DLD1 (cell line): ENCODE measurements at regions not wholly inside any gene's neighbourhood (a gene's known extent, or its start where the extent isn't known, plus 50 kb on each side); places are given as distances from the start of the nearest gene placed in this dataset.

Experiments used
- in situ Hi-C: cut with HindIII; loops from 2 replicates; pipeline ENCODE4 v1.10.0; 2017; ENCODE audit warnings: low sequenced_read_pairs

DNA sequence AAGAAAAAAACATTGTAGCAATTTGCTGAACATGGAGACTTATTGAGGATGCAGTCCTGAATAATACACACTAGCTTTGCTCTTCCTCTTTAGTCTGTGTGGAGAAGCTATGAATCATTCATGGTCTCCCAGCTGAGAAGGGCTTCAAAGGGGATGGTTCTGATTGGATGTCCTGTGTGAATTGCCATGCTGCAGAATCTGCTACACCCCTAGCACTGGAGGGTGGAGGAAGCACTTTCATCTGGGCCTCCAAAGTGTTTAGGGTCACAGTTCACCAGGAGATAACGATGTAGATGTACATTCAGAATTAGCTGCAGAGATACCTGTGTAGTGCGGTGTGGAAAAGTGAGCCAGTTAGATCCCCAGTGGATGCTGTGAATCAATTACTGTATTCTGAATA lies 321.1 kb upstream of the EDNRB start:
- in situ Hi-C loops = no loop called here

GRCh38 chr13:78238911-78239310 lies 320.3 kb upstream of the EDNRB start:
- in situ Hi-C loops = no loop called here

- in situ Hi-C loops = no loop called here
Measured at GRCh38 chr13:78228940-78229339, 310.3 kb upstream of the EDNRB start.

- in situ Hi-C loops = no loop called here
Measured at GRCh38 chr13:78228211-78228610, 309.6 kb upstream of the EDNRB start.

- in situ Hi-C loops = no loop called here
Measured at GRCh38 chr13:78227709-78228108, 309.1 kb upstream of the EDNRB start.

- in situ Hi-C loops = no loop called here
Measured at GRCh38 chr13:78215458-78216108, 297.0 kb upstream of the EDNRB start.

- in situ Hi-C loops = no loop called here
Measured at GRCh38 chr13:78201411-78201810, 282.8 kb upstream of the EDNRB start.

GRCh38 chr13:78198821-78199220 lies 280.2 kb upstream of the EDNRB start:
- in situ Hi-C loops = no loop called here

GRCh38 chr13:78198419-78198818 lies 279.8 kb upstream of the EDNRB start:
- in situ Hi-C loops = no loop called here

GRCh38 chr13:78197231-78197630 lies 278.6 kb upstream of the EDNRB start:
- in situ Hi-C loops = no loop called here

- in situ Hi-C loops = no loop called here
Measured at GRCh38 chr13:78194904-78195639, 276.4 kb upstream of the EDNRB start.

DNA sequence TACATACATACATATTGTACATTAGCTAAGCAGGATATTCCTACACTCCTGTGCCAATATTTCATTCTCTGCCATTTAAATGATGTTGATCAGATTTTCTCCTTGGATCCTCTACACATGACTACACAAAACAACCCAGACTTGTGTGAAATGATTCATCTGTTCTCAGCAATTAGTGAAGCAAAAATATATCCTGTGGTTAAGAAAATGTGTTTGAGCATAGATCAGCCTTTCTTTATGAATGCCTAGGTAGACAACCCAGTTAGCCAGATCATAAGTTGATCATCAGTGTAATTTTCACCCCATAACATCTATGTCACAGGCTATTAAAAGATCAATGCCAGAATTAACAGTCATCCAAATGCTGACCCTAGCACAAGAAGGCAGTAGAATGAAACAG lies 275.2 kb upstream of the EDNRB start:
- in situ Hi-C loops = no loop called here

DNA sequence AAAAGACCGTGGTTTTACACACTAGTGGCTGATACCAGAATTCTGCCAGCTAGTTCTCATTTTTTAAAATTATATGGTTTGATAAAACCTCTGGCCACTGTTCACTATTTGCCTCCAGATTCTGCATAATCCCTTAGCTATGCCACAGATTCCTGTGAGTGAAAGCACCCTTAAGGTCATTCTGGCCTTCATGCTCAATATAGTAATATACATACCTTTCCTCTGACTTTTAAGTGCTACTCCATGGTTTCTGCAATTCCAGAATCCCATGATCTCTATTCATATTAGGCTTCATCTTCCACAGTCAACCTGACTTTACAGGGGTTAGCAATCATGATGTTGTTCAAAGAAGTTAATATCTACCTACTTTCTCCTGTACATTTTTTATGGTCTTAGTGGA lies 274.1 kb upstream of the EDNRB start:
- in situ Hi-C loops = no loop called here

- in situ Hi-C loops = no loop called here
Measured at GRCh38 chr13:78190296-78190695, 271.7 kb upstream of the EDNRB start.

- in situ Hi-C loops = no loop called here
Measured at GRCh38 chr13:78187781-78188180, 269.1 kb upstream of the EDNRB start.

GRCh38 chr13:78185700-78186099 lies 267.1 kb upstream of the EDNRB start:
- in situ Hi-C loops = no loop called here

- in situ Hi-C loops = no loop called here
Measured at GRCh38 chr13:78183732-78184131, 265.1 kb upstream of the EDNRB start.

GRCh38 chr13:78182813-78183212 lies 264.2 kb upstream of the EDNRB start:
- in situ Hi-C loops = no loop called here

- in situ Hi-C loops = no loop called here
Measured at GRCh38 chr13:78177306-78177705, 258.7 kb upstream of the EDNRB start.

DNA sequence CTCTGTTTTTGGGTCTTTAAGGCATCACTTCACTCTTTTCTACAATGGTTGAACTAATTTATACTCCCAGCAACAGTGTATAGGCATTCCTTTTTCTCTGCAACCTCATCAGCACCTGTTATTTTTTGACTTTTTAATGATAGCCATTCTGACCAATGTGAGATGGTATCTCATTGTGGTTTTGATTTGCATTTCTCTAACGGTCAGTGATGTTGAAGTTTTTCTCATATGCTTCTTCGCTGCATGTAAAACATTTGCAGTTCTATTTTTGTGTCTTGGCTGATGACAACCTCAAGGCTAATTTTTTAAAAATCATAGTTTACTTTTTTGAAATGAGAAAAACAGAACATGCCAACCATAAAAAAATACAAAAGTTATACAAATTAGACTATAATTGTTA lies 258.2 kb upstream of the EDNRB start:
- in situ Hi-C loops = no loop called here

- in situ Hi-C loops = no loop called here
Measured at GRCh38 chr13:78169386-78169785, 250.8 kb upstream of the EDNRB start.

DNA sequence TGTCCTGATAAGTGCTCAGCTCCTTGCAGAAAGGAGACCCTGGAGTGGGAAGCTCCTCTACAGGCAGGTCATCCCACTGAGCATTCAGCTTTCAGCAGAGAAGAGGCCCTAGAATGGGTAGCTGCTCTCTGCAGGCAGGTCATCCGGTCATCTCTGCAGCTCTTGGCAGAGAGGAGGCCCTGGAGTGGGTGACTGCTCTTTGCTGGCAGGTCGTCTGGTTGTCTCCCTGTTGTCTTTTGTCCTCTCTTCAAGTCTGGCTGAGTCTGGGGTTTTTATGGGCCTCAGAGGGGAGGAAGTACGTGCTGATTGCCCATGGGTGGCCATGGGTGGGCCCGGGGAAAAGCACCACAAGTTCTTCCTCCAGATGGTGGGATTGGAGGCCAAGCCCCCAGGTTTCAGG lies 250.3 kb upstream of the EDNRB start:
- in situ Hi-C loops = no loop called here

GRCh38 chr13:78161266-78161665 lies 242.6 kb upstream of the EDNRB start:
- in situ Hi-C loops = no loop called here
